ENCODE measurements at regions not wholly inside any gene's neighbourhood (a gene's known extent, or its start where the extent isn't known, plus 50 kb on each side); places are given as distances from the start of the nearest gene placed in this dataset.

DNA sequence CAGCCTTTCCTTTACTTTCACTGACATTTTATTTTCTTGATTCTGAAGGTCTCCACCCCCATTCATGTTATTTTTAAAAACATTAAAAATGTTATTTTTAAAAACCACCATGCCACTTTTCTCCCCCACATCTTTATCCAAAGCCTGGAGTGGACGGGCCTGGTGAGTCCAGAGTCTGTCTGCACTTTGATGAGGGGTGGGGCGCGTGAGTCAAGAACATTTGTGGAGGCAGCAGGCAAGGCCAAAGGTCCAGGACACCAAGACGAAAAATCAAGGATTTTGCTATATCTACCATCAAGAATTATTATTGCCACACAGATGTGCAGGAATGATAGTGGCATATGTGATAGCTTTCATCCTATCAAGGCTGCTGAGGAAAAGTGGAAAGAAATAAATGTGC, 224.9 kb downstream of the FGF9 start:
- Histone ChIP-seq H3K36me3 (ENCODE audit: control insufficient read depth in 1 of 2, insufficient read depth in 2 of 2, low read length in 2 of 2) (no peaks in the 10 kb centered on the region), H3K27ac (ENCODE audit: low read length) (no peak overlapping the region), H3K9me3 (ENCODE audit: control insufficient read depth in 1 of 2, low read length in 2 of 2) (no peaks in the 10 kb centered on the region), H3K27me3 (ENCODE audit: low read depth, low read length) (no peaks in the 10 kb centered on the region), H3K4me1 (ENCODE audit: control insufficient read depth in 1 of 2, insufficient read depth in 2 of 2, low read length in 2 of 2) (peaks cover 0 to 3% of the 10 kb centered on the region in 2 donors), H3K4me3 (ENCODE audit: low read depth in 1 of 2, low read length in 2 of 2) (no peak overlapping the region)

DNA sequence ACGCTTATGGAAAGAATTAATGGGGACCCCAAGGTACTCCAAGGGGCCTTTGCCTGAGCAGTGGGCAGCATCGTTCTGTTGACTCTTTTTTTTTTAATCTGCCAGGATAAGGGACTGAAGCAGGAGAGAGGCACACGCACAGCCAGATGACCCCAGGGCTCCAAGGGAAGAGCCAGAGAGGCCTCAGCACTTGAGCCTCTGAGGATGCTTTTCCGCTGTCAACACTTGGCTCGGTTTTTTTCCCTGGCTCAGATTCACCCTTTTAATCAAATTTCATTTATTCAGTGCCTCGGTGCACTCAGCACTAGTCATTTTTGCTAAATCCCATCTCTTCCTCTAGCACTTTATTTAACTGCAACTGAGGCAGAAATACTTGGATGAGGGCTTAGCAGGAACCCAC, 226.3 kb downstream of the FGF9 start:
- Histone ChIP-seq H3K36me3 (ENCODE audit: control insufficient read depth in 1 of 2, insufficient read depth in 2 of 2, low read length in 2 of 2) (no peaks in the 10 kb centered on the region), H3K4me1 (ENCODE audit: control insufficient read depth in 1 of 2, insufficient read depth in 2 of 2, low read length in 2 of 2) (peaks cover 3 to 7% of the 10 kb centered on the region in 2 donors), H3K4me3 (ENCODE audit: low read depth in 1 of 2, low read length in 2 of 2) (no peak overlapping the region), H3K27me3 (ENCODE audit: low read depth, low read length) (no peaks in the 10 kb centered on the region), H3K27ac (ENCODE audit: low read length) (no peak overlapping the region), H3K9me3 (ENCODE audit: control insufficient read depth in 1 of 2, low read length in 2 of 2) (no peaks in the 10 kb centered on the region)

DNA sequence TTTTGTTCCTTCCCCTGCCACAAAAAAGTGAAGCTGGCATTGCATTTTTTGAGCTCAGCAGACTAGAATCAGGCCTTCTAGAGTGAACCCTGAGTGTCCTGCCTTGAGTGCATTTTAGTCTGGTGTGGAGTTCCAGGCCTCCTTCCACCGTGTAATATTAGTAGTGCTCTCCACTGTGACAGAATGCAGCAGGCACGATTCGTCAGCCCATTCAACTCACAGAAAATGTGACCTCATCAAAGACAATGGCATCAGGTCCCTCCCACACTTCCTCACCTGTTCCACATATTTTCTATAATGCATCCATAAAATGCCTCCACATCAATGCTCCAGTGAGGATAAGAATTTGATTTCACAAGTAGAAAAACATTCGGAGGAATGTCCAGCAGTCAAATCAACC, 227.6 kb downstream of the FGF9 start:
- no peaks in the 10 kb centered on the region for H3K9me3 ChIP-seq (ENCODE audit: control insufficient read depth in 1 of 2, low read length in 2 of 2)
- H3K27me3 ChIP-seq (ENCODE audit: low read depth, low read length): no peaks in the 10 kb centered on the region
- H3K27ac ChIP-seq (ENCODE audit: low read length): no peak overlapping the region
- H3K36me3 ChIP-seq (ENCODE audit: control insufficient read depth in 1 of 2, insufficient read depth in 2 of 2, low read length in 2 of 2): no peaks in the 10 kb centered on the region
- peaks cover 3 to 8% of the 10 kb centered on the region in 2 donors for H3K4me1 ChIP-seq (ENCODE audit: control insufficient read depth in 1 of 2, insufficient read depth in 2 of 2, low read length in 2 of 2)
- no peak overlapping the region for H3K4me3 ChIP-seq (ENCODE audit: low read depth in 1 of 2, low read length in 2 of 2)

DNA sequence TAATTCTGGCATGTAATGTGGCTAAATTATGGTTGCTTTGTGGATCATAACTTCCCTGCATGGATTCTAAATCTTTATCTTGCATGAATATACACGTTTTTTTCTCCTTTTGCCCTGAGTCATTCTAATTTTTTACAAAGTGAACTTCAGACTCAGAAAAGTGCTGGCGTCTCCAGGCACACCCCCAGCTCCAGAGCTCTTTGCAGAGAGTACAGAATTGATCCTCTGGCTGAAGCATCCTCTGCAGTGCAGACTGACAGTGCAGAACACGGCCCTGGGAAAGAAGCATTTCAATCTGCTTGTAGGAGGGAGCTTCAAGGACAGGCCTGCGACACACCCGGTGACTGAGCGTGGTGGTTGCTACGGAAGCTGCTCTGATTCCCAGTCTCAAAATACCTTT, 228.1 kb downstream of the FGF9 start:
- H3K36me3 ChIP-seq (ENCODE audit: control insufficient read depth in 1 of 2, insufficient read depth in 2 of 2, low read length in 2 of 2): no peaks in the 10 kb centered on the region
- no peaks in the 10 kb centered on the region for H3K9me3 ChIP-seq (ENCODE audit: control insufficient read depth in 1 of 2, low read length in 2 of 2)
- H3K4me1 ChIP-seq (ENCODE audit: control insufficient read depth in 1 of 2, insufficient read depth in 2 of 2, low read length in 2 of 2): peaks cover 3 to 8% of the 10 kb centered on the region in 2 donors
- no peak overlapping the region for H3K4me3 ChIP-seq (ENCODE audit: low read depth in 1 of 2, low read length in 2 of 2)
- H3K27me3 ChIP-seq (ENCODE audit: low read depth, low read length): no peaks in the 10 kb centered on the region
- H3K27ac ChIP-seq (ENCODE audit: low read length): no peak overlapping the region

DNA sequence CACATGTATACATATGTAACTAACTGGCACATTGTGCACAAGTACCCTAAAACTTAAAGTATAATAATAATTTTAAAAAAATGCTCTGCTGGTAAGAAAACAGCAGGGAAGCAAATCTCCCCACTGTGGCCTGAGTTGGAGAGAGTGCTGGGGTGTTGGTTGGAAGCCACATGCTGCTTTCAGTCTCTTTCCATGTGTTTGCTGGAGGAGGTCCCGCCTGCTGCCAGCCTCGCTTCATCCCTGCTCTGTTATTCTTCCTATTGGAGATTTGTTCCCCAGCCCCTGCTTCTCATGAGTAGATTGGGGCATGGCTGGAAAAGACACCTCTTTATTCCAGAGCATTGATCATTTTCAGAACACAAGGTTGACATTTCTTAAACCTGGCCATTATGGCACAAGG, 230.5 kb downstream of the FGF9 start:
- Histone ChIP-seq H3K4me1 (ENCODE audit: control insufficient read depth in 1 of 2, insufficient read depth in 2 of 2, low read length in 2 of 2) (peaks cover 0 to 8% of the 10 kb centered on the region in 2 donors), H3K4me3 (ENCODE audit: low read depth in 1 of 2, low read length in 2 of 2) (no peak overlapping the region), H3K27me3 (ENCODE audit: low read depth, low read length) (no peaks in the 10 kb centered on the region), H3K27ac (ENCODE audit: low read length) (no peak overlapping the region), H3K36me3 (ENCODE audit: control insufficient read depth in 1 of 2, insufficient read depth in 2 of 2, low read length in 2 of 2) (no peaks in the 10 kb centered on the region), H3K9me3 (ENCODE audit: control insufficient read depth in 1 of 2, low read length in 2 of 2) (no peaks in the 10 kb centered on the region)

DNA sequence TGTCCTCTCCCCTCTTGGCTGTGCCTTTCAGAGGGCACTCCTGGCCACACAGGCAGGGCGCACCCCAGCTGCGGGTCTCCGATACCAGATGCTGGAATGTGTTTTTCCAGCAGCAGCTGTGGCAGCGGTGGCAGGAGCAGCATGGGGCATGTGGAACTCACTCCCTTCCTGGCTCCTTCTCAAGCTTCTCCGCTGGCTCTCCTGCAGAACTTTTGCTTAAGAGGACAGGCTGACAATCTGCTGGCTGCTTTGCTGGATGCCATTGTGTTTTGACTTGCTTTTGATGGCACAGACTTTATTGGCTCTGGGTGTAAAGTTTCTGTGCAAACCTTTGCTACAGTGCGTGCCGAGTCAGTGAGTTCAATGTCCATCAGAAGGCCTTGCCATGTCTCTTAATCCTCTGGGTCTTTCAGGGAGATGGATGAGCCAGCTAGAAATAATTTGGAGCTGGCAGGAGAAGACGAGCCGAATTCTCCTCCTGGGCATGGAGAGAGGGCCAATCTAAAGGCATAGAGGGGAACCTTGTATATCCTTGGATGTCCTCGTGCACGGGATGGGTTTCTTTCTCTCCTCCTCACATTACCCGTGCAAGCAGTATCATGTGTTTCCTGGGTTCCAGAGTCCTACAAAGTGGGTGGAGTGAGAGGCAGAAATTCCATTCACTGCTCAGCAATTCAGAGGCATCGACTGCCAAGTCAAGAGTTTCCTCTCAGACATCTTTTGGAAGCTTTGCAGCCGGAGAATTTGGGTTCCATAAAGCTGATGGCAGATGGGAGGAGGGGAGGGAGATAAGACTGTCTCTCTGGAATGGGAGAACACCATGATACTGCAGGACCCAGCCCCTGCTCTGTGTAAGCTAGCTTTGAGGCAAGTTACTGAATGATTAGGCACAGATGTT, 231.2 kb downstream of the FGF9 start:
- H3K4me1 ChIP-seq (ENCODE audit: control insufficient read depth in 1 of 2, insufficient read depth in 2 of 2, low read length in 2 of 2): peaks cover 0 to 8% of the 10 kb centered on the region in 2 donors
- H3K4me3 ChIP-seq (ENCODE audit: low read depth in 1 of 2, low read length in 2 of 2): no peak overlapping the region
- H3K36me3 ChIP-seq (ENCODE audit: control insufficient read depth in 1 of 2, insufficient read depth in 2 of 2, low read length in 2 of 2): no peaks in the 10 kb centered on the region
- no peaks in the 10 kb centered on the region for H3K9me3 ChIP-seq (ENCODE audit: control insufficient read depth in 1 of 2, low read length in 2 of 2)
- H3K27ac ChIP-seq (ENCODE audit: low read length): no peak overlapping the region
- no peaks in the 10 kb centered on the region for H3K27me3 ChIP-seq (ENCODE audit: low read depth, low read length)

DNA sequence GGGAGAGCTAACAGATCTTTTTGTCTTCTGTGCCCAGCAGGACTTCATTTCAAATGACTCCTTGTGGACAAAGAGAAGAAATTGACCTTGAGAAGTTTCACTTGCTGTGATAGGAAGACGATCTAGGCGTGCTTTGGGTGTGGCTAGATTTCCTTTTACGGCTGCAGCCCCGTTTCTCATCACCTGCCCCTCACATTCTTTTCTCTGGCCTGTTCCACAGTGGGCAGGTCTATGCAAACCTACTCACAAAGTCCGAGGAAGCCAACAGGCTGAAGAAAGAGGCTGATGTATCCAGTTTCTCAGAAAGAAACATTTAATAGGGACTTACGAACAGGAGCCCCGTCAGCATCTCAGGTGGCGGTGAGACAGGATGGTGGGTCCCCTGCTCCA, 231.8 kb downstream of the FGF9 start:
- Histone ChIP-seq H3K4me1 (ENCODE audit: control insufficient read depth in 1 of 2, insufficient read depth in 2 of 2, low read length in 2 of 2) (peaks cover 0 to 8% of the 10 kb centered on the region in 2 donors), H3K27me3 (ENCODE audit: low read depth, low read length) (no peaks in the 10 kb centered on the region), H3K36me3 (ENCODE audit: control insufficient read depth in 1 of 2, insufficient read depth in 2 of 2, low read length in 2 of 2) (no peaks in the 10 kb centered on the region), H3K27ac (ENCODE audit: low read length) (no peak overlapping the region), H3K9me3 (ENCODE audit: control insufficient read depth in 1 of 2, low read length in 2 of 2) (no peaks in the 10 kb centered on the region), H3K4me3 (ENCODE audit: low read depth in 1 of 2, low read length in 2 of 2) (no peak overlapping the region)

DNA sequence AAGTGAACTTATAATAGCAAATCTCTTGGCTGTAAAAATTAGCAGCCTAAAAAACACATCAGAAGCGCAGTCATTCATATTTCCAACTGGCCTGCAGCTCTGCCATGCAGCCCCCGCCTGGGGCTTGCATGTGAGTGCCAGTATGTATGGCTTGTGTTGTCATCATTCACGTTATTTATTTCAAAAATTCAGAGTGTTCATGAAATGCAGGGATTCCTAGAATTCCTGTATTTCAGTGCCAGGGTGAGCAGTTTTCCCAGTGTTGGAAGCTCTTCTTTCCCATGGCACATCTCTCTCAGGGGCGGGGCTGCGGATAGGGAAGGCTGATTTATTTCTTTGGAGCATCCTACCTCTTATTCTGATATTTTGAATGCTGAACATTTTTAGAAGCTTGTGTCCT, 234.6 kb downstream of the FGF9 start:
- no peaks in the 10 kb centered on the region for H3K27me3 ChIP-seq (ENCODE audit: low read depth, low read length)
- H3K4me3 ChIP-seq (ENCODE audit: low read depth in 1 of 2, low read length in 2 of 2): no peak overlapping the region
- H3K9me3 ChIP-seq (ENCODE audit: control insufficient read depth in 1 of 2, low read length in 2 of 2): no peaks in the 10 kb centered on the region
- H3K36me3 ChIP-seq (ENCODE audit: control insufficient read depth in 1 of 2, insufficient read depth in 2 of 2, low read length in 2 of 2): no peaks in the 10 kb centered on the region
- H3K27ac ChIP-seq (ENCODE audit: low read length): no peak overlapping the region
- H3K4me1 ChIP-seq (ENCODE audit: control insufficient read depth in 1 of 2, insufficient read depth in 2 of 2, low read length in 2 of 2): peaks cover 0 to 8% of the 10 kb centered on the region in 2 donors

DNA sequence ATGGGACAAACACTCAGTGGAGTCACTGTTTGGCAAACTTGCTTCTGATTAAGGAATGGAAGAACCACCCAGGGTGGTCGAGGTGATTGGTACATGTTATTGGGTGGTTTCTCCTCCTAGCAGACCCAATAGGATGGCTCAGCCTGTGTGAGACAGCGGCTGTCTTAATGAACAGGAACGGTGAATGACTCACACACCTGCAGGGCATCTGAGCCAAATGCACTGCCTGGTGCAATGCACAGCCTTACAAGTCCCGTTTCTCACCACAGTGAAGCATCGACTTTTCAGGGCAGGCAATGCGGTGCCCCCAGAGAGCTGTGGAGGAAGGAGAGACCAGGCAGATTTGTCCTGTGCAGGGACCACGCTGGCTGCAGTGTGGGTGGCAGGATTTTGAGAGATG, 238.5 kb downstream of the FGF9 start:
- H3K36me3 ChIP-seq (ENCODE audit: control insufficient read depth in 1 of 2, insufficient read depth in 2 of 2, low read length in 2 of 2): no peaks in the 10 kb centered on the region
- H3K9me3 ChIP-seq (ENCODE audit: control insufficient read depth in 1 of 2, low read length in 2 of 2): no peaks in the 10 kb centered on the region
- H3K27ac ChIP-seq (ENCODE audit: low read length): no peak overlapping the region
- H3K27me3 ChIP-seq (ENCODE audit: low read depth, low read length): no peaks in the 10 kb centered on the region
- no peak overlapping the region for H3K4me3 ChIP-seq (ENCODE audit: low read depth in 1 of 2, low read length in 2 of 2)
- H3K4me1 ChIP-seq (ENCODE audit: control insufficient read depth in 1 of 2, insufficient read depth in 2 of 2, low read length in 2 of 2): no peaks in the 10 kb centered on the region

DNA sequence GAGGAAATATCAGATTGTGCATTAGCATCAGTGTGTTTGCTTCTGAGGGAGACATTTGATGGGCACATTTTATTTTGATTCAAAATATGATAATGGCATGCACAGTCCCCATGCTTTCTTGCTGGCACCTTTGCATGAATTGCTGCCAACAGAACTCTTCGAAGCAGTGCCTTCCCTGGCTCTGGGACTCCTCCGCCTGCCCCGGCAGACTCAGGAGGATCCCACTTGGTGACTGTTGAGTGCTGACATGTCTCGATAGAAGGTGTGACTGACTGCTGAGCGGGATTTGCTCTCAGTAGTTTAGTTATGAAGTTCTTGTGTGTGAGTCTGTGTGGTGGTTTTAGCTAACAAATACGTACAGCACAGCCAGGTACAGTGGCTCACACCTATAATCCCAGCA, 239.7 kb downstream of the FGF9 start:
- no peak overlapping the region for H3K27ac ChIP-seq (ENCODE audit: low read length)
- no peaks in the 10 kb centered on the region for H3K4me1 ChIP-seq (ENCODE audit: control insufficient read depth in 1 of 2, insufficient read depth in 2 of 2, low read length in 2 of 2)
- H3K4me3 ChIP-seq (ENCODE audit: low read depth in 1 of 2, low read length in 2 of 2): no peak overlapping the region
- H3K9me3 ChIP-seq (ENCODE audit: control insufficient read depth in 1 of 2, low read length in 2 of 2): no peaks in the 10 kb centered on the region
- H3K36me3 ChIP-seq (ENCODE audit: control insufficient read depth in 1 of 2, insufficient read depth in 2 of 2, low read length in 2 of 2): no peaks in the 10 kb centered on the region
- H3K27me3 ChIP-seq (ENCODE audit: low read depth, low read length): no peaks in the 10 kb centered on the region

DNA sequence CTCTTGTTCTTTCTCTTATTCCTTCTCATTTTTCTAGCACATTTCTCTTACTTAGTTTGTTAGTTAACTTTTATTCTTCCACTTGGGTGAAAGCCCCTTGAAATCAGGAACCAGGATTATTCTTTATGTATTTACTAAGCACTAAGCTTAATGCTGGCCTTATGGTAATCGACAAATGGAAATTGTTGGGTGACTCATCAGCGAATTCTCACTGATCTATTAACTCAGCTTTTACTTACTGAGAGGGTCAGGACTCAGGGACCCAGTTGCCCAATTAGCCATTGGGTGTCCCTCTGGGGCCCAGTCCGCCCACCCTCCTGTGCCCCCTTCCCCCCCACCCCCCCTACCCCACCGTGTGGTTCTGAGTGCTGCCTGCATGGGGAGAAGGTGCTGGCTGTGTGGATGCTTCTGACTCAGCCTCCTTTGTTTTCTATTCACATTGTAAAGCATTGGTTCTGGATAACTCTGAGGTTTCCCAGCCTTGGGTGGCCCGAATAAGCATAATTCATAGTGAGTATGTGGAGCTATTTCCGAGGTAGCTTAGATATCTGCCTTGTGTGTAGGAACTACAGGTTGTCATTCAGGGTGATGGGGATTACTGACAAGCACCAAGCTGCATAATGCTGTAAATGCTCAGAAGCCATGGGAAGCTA, 240.9 kb downstream of the FGF9 start:
- Histone ChIP-seq H3K4me3 (ENCODE audit: low read depth in 1 of 2, low read length in 2 of 2) (no peak overlapping the region), H3K9me3 (ENCODE audit: control insufficient read depth in 1 of 2, low read length in 2 of 2) (no peaks in the 10 kb centered on the region), H3K4me1 (ENCODE audit: control insufficient read depth in 1 of 2, insufficient read depth in 2 of 2, low read length in 2 of 2) (no peaks in the 10 kb centered on the region), H3K27ac (ENCODE audit: low read length) (no peak overlapping the region), H3K27me3 (ENCODE audit: low read depth, low read length) (no peaks in the 10 kb centered on the region), H3K36me3 (ENCODE audit: control insufficient read depth in 1 of 2, insufficient read depth in 2 of 2, low read length in 2 of 2) (no peaks in the 10 kb centered on the region)
